GM19468 (cell line): ENCODE measurements at regions not wholly inside any gene's neighbourhood (a gene's known extent, or its start where the extent isn't known, plus 50 kb on each side); places are given as distances from the start of the nearest gene placed in this dataset.

Experiments
- ATAC-seq: cut with Tn5 transposase; IDR thresholded peaks from one replicate; pipeline ENCODE4 v1.9.1; 2021; ENCODE audit warnings: mild to moderate bottlenecking, moderate library complexity, moderate number of reproducible peaks; ENCODE audit not compliant: unreplicated experiment; ENCODE audit errors: extremely low read depth

GRCh38 chr1:218224101-218224500 is 61.0 kb upstream of the RRP15 start:
- ATAC-seq, result no peak

- no peak for ATAC-seq
Observed at GRCh38 chr1:218226005-218226404, 59.1 kb upstream of the RRP15 start.
